G401.6 (cell line): ENCODE measurements at regions not wholly inside any gene's neighbourhood (a gene's known extent, or its start where the extent isn't known, plus 50 kb on each side); places are given as distances from the start of the nearest gene placed in this dataset.
"Not testable (repeated sequence)": the region's sequence is repeated elsewhere in the genome, so short reads cannot be mapped to it uniquely, and the experiment has no call there.

Source experiments
- FAIRE-seq: peaks from 2 replicates; lab custom pipeline; 2012; peaks lifted over from hg19 to GRCh38; lab: Jason Lieb, UNC

DNA sequence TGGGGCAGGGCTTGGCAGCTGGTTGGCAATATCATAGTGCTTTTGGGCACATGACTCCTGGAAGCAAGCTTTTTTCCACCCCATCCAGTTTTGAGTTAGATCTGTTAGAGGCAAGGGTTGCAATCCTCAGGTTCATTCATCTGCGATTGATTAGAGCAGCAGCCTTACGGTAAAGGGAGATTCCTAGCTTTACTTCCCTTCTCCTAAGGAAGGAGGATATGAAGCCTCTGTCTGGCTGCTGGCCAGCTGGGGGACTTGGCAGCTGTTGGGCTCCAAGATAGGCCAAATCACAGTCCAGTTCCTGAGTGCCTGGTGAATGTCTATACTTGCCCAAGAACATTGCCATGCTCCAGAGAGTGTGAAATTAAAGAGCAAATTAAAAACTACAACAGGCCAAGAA is 113.4 kb upstream of the CCNH start:
- FAIRE-seq, result no peak

DNA sequence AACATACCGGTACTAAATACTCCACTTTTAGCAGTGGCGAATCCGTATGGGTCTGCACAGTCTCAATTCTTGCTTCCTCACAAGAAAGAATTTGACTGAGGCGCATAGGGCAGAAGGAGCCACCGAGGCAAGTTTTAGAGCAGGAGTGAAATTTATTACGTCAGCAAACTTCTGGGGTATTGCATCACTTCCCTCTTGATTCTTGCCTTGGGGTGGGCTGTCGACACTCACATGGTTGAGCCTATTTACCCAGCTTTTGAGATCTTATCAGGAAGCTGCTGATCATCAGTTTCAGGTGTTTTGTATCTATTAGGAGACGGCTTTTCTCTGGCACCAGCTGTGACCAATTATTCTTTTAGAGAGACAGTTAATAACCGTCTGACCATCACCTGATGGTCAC is 111.5 kb upstream of the CCNH start:
- FAIRE-seq, result no peak

DNA sequence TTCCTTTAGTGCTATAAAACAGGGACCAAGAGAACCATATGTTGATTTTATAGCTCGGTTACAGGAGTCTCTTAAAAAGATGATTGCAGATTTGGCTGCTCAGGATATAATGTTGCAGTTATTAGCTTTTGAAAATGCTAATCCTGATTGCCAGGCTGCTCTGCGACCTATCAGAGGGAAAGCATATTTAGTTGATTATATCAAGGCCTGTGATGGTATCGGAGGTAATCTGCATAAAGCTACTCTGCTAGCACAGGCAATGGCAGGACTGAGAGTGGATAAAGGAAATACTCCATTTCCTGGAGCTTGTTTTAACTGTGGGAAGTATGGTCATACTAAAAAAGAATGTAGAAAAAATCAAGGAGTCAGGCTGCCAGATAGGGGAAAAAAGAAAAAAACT is 99.0 kb upstream of the CCNH start:
- FAIRE-seq, result not testable (repeated sequence)

DNA sequence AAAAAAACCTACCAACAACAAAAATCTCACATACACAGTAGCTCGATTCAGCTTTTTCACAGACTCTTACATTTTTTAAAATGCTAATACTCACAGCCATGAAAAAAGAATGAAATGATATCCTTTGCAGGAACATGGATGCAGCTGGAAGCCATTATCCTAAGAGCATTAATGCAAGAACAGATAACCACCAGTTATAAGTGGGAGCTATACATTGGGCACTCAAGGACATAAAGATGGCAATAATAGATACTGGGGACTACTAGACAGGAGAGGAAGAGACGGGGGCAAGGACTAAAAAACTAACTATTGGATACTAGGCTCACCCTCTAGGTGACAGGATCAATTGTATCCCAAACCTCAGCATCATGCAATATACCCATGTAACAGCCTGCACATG is 90.3 kb upstream of the CCNH start:
- no peak for FAIRE-seq

DNA sequence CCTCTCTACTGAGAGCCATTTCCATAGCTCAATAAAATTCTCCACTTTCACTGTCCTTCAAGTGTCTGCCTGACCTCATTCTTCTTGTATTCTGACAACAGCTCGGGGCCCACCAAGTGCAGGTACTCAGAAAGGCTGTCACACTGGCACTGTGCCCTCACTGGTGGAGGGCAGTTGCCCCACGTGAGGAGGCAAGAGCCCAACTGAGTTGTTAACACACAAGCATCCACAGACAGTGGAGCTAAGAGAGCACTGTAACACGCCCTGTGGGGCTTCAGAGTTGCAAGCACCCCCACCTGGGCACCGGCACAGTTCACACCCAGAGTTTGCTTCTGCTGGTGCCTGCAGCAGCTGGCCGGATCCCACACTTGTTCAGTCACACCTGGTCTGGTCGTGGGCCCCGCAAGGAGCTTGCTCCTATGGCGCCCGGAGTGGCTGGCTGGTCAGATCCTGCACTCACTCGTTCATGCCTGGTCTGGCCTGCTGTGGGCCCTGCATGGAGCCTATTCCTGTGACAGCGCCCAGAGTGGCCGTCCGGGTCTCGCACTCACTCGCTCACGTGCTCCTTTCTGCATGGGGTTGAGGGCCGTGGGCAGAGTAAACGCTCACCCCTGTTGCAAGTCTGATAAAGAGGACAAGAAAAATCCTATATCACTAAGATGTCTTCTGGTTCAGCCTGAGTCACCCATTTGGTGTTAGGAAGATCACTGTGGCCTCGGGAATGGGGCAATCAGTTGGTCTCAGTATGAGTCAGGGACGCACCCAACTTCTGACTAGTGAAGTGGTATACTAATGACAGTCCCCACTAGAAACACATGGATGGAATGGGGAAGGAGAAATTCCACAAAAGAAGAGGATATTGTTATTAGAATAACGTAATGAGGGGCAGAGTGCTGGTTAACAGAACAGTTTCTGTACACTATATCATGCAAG is 87.0 kb upstream of the CCNH start:
- no peak for FAIRE-seq
